Calu3 (cell line): ENCODE measurements at regions not wholly inside any gene's neighbourhood (a gene's known extent, or its start where the extent isn't known, plus 50 kb on each side); places are given as distances from the start of the nearest gene placed in this dataset.

Experiments
- BruUV-seq: library from RNA; stranded (reverse); fragments of 400-500 nt; replicated peaks from 2 replicates; lab custom pipeline; 2021; lab: Mats Ljungman, UMichigan
- CTCF ChIA-PET: fragments of 300-600 bp; sonication (Branson Sonifier 250); formaldehyde crosslinking; loops from one replicate; lab custom pipeline; 2022; ENCODE audit warnings: antibody characterized with exemption; lab: Charles Lee
- DNase-seq: peaks from one replicate; pipeline ENCODE4 v3.0.0; 2022
- H3K27ac Mint-ChIP-seq: one replicate; pipeline ENCODE4 v1.8.0; 2022; ENCODE audit warnings: mixed read lengths; ENCODE audit not compliant: unreplicated experiment
- H3K27me3 Mint-ChIP-seq: one replicate; pipeline ENCODE4 v1.8.0; 2022; ENCODE audit warnings: mixed read lengths; ENCODE audit not compliant: unreplicated experiment
- H3K36me3 Mint-ChIP-seq: one replicate; pipeline ENCODE4 v1.8.0; 2022; ENCODE audit warnings: mild to moderate bottlenecking, moderate library complexity, mixed read lengths; ENCODE audit not compliant: insufficient read depth, unreplicated experiment
- H3K4me1 Mint-ChIP-seq: one replicate; pipeline ENCODE4 v1.8.0; 2022; ENCODE audit warnings: mild to moderate bottlenecking, low read depth, mixed read lengths; ENCODE audit not compliant: unreplicated experiment
- H3K4me3 Mint-ChIP-seq: one replicate; pipeline ENCODE4 v1.8.0; 2022; ENCODE audit warnings: mild to moderate bottlenecking, low read depth, moderate library complexity, mixed read lengths; ENCODE audit not compliant: unreplicated experiment
- H3K9me3 Mint-ChIP-seq: one replicate; pipeline ENCODE4 v1.8.0; 2022; ENCODE audit warnings: low read depth, mixed read lengths; ENCODE audit not compliant: unreplicated experiment
- intact Hi-C: fragments of 100-400 bp; cut with micrococcal nuclease; formaldehyde crosslinking; loops from one replicate; pipeline ENCODE4 v1.10.0; 2022; ENCODE audit not compliant: unreplicated experiment
- TF ChIP-seq, protein P1 (sequence below): fragments of 200-600 bp; IDR thresholded peaks from one replicate; pipeline ENCODE4 v1.8.0; 2022; ENCODE audit warnings: antibody characterized with exemption; ENCODE audit not compliant: unreplicated experiment

GRCh38 chr12:65524666-65525065 lies 246.2 kb downstream of the MSRB3 start:
- intact Hi-C loops: no loop called here
- CTCF ChIA-PET: no interaction called here
- Mint-ChIP-seq H3K4me1 (no peaks in the 10 kb centered on the region), H3K27ac (no peak overlapping the region), H3K9me3 (peaks cover 4% of the 10 kb centered on the region), H3K4me3 (no peak overlapping the region), H3K36me3 (no peaks in the 10 kb centered on the region), H3K27me3 (no peaks in the 10 kb centered on the region)
- no TSS peak for BruUV-seq
- DNase-seq: no peak
- TF ChIP-seq, protein P1, sequence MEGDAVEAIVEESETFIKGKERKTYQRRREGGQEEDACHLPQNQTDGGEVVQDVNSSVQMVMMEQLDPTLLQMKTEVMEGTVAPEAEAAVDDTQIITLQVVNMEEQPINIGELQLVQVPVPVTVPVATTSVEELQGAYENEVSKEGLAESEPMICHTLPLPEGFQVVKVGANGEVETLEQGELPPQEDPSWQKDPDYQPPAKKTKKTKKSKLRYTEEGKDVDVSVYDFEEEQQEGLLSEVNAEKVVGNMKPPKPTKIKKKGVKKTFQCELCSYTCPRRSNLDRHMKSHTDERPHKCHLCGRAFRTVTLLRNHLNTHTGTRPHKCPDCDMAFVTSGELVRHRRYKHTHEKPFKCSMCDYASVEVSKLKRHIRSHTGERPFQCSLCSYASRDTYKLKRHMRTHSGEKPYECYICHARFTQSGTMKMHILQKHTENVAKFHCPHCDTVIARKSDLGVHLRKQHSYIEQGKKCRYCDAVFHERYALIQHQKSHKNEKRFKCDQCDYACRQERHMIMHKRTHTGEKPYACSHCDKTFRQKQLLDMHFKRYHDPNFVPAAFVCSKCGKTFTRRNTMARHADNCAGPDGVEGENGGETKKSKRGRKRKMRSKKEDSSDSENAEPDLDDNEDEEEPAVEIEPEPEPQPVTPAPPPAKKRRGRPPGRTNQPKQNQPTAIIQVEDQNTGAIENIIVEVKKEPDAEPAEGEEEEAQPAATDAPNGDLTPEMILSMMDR: no peak

DNA sequence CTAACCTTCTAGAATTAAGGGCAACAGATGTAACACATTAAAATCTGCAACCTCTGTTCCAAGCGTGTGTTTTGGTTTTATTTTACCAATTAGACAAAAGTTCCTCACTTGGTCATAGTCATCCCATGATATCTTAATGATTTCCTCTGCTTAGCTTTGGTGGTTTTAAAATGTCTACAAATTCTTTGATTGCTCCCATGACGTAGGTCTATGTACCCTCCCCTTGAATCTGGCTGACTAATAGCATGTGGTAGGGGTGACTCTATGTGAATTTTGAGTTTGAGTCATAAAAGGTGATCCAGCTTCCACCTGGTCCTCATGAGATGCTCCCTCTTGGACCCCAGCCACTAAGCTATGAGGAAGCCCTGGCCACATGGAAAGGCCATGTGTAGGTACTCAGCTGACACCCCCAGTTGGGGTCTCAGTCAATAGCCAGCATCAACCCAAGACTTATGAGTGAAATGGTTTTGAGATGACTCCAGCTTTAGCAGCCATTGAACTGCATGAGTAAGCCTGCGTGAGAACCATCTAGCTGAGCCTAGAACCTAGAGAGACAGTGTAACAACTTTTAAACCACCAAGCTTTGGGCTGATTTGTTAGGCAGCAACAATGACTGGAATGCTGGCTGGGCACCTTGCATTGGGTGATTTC lies 247.1 kb downstream of the MSRB3 start:
- H3K4me1 Mint-ChIP-seq: no peaks in the 10 kb centered on the region
- CTCF ChIA-PET: no interaction called here
- no peaks in the 10 kb centered on the region for H3K36me3 Mint-ChIP-seq
- TF ChIP-seq, protein P1: no peak
- peaks cover 4% of the 10 kb centered on the region for H3K9me3 Mint-ChIP-seq
- H3K27ac Mint-ChIP-seq: no peak overlapping the region
- intact Hi-C loops: no loop called here
- H3K27me3 Mint-ChIP-seq: no peaks in the 10 kb centered on the region
- no TSS peak for BruUV-seq
- DNase-seq: no peak
- H3K4me3 Mint-ChIP-seq: no peak overlapping the region

DNA sequence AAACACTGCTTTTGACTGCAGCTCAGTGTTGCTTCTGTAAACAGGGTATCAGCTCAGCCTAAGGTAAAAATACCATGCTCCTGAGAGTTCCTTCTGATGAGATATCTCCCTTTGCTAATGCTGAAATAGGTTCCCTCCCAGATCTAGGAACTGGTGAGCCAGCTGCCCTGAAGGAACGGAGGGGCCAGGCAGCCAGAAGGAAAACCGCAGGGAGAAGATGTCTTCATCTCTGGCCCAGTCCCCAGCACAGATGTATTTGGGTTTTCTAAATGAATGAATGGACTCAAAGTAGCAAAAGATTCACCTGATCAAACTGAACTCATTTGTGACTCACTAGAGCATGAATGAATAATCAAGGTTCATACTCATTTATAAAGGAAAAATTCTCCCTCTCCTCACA lies 247.8 kb downstream of the MSRB3 start:
- CTCF ChIA-PET: no interaction called here
- TF ChIP-seq, protein P1: no peak
- no peaks in the 10 kb centered on the region for H3K36me3 Mint-ChIP-seq
- H3K4me1 Mint-ChIP-seq: no peaks in the 10 kb centered on the region
- BruUV-seq: no TSS peak
- peaks cover 4% of the 10 kb centered on the region for H3K9me3 Mint-ChIP-seq
- no peak overlapping the region for H3K4me3 Mint-ChIP-seq
- intact Hi-C loops: no loop called here
- no peak overlapping the region for H3K27ac Mint-ChIP-seq
- no peak for DNase-seq
- no peaks in the 10 kb centered on the region for H3K27me3 Mint-ChIP-seq

DNA sequence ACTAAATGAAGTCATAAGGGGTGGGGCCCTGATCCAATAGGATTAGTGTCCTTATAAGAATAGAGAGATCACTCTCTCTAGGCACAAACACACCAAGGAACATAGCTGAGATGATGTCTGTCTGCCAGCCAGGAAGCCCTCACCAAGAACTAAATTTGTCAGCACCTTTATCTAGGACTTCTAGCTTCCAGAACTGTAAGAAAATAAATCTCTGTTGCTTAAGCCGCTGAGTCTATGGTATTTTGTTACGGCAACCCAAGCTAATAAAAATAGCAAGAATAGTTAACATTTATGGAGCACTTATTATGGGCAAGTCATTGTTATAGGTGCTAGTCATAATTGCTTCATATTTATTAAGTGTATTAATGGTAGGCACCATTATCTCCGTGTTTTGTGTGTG lies 249.6 kb downstream of the MSRB3 start:
- DNase-seq: no peak
- Mint-ChIP-seq H3K27me3 (no peaks in the 10 kb centered on the region), H3K4me3 (no peak overlapping the region), H3K36me3 (peaks cover 2% of the 10 kb centered on the region), H3K27ac (no peak overlapping the region), H3K4me1 (peaks cover 11% of the 10 kb centered on the region), H3K9me3 (peaks cover 4% of the 10 kb centered on the region)
- CTCF ChIA-PET: no interaction called here
- intact Hi-C loops: no loop called here
- no TSS peak for BruUV-seq
- TF ChIP-seq, protein P1: no peak
